Calu3 (cell line): ENCODE measurements at regions not wholly inside any gene's neighbourhood (a gene's known extent, or its start where the extent isn't known, plus 50 kb on each side); places are given as distances from the start of the nearest gene placed in this dataset.

ENCODE experiments used
- BruUV-seq: library from RNA; stranded (reverse); fragments of 400-500 nt; replicated peaks from 2 replicates; lab custom pipeline; 2021; lab: Mats Ljungman, UMichigan
- CTCF ChIA-PET: fragments of 300-600 bp; sonication (Branson Sonifier 250); formaldehyde crosslinking; loops from one replicate; lab custom pipeline; 2022; ENCODE audit warnings: antibody characterized with exemption; lab: Charles Lee
- DNase-seq: peaks from one replicate; pipeline ENCODE4 v3.0.0; 2022
- H3K27ac Mint-ChIP-seq: one replicate; pipeline ENCODE4 v1.8.0; 2022; ENCODE audit warnings: mixed read lengths; ENCODE audit not compliant: unreplicated experiment
- H3K27me3 Mint-ChIP-seq: one replicate; pipeline ENCODE4 v1.8.0; 2022; ENCODE audit warnings: mixed read lengths; ENCODE audit not compliant: unreplicated experiment
- H3K36me3 Mint-ChIP-seq: one replicate; pipeline ENCODE4 v1.8.0; 2022; ENCODE audit warnings: mild to moderate bottlenecking, moderate library complexity, mixed read lengths; ENCODE audit not compliant: insufficient read depth, unreplicated experiment
- H3K4me1 Mint-ChIP-seq: one replicate; pipeline ENCODE4 v1.8.0; 2022; ENCODE audit warnings: mild to moderate bottlenecking, low read depth, mixed read lengths; ENCODE audit not compliant: unreplicated experiment
- H3K4me3 Mint-ChIP-seq: one replicate; pipeline ENCODE4 v1.8.0; 2022; ENCODE audit warnings: mild to moderate bottlenecking, low read depth, moderate library complexity, mixed read lengths; ENCODE audit not compliant: unreplicated experiment
- H3K9me3 Mint-ChIP-seq: one replicate; pipeline ENCODE4 v1.8.0; 2022; ENCODE audit warnings: low read depth, mixed read lengths; ENCODE audit not compliant: unreplicated experiment
- intact Hi-C: fragments of 100-400 bp; cut with micrococcal nuclease; formaldehyde crosslinking; loops from one replicate; pipeline ENCODE4 v1.10.0; 2022; ENCODE audit not compliant: unreplicated experiment
- TF ChIP-seq, protein P1 (sequence below): fragments of 200-600 bp; IDR thresholded peaks from one replicate; pipeline ENCODE4 v1.8.0; 2022; ENCODE audit warnings: antibody characterized with exemption; ENCODE audit not compliant: unreplicated experiment

DNA sequence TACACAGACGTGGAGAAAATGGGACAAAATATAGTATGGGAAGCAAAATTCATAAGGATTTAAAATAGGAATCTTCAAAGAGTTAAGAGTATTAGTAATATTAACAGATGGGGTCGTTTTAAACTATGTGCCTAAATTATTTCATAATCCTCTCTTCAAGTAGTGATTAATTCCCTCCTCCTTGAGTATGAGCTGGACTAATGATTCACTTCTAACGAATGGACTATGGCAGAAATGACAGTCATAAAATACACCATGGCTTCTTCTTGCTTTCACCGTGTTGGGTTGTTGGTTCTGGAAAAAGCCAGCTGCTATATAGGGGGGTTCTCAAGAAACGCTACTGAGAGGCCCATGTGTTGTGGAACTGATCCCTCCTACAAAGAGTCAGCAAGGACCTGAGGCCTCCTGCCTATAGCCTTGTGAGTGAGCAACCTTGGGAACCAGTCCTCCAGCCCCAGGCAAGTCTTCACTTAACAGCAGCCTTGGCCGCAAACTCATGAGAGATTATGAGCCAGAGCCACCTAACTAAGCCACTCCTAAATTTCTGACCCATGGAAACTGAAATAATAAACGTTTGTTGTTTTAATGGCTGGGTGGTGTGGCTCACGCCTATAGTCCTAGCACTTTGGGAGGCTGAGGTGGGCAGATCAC lies 64.8 kb upstream of the ABHD2 start:
- H3K4me3 Mint-ChIP-seq: no peak overlapping the region
- H3K27me3 Mint-ChIP-seq: peaks cover 13% of the 10 kb centered on the region
- no peaks in the 10 kb centered on the region for H3K9me3 Mint-ChIP-seq
- CTCF ChIA-PET: interaction anchor here (1.8 kb wide), 1 partner anchor 119 kb away, joined by 6 read pairs; no protein-coding TSS in a partner anchor
- H3K4me1 Mint-ChIP-seq: no peaks in the 10 kb centered on the region
- TF ChIP-seq, protein P1, sequence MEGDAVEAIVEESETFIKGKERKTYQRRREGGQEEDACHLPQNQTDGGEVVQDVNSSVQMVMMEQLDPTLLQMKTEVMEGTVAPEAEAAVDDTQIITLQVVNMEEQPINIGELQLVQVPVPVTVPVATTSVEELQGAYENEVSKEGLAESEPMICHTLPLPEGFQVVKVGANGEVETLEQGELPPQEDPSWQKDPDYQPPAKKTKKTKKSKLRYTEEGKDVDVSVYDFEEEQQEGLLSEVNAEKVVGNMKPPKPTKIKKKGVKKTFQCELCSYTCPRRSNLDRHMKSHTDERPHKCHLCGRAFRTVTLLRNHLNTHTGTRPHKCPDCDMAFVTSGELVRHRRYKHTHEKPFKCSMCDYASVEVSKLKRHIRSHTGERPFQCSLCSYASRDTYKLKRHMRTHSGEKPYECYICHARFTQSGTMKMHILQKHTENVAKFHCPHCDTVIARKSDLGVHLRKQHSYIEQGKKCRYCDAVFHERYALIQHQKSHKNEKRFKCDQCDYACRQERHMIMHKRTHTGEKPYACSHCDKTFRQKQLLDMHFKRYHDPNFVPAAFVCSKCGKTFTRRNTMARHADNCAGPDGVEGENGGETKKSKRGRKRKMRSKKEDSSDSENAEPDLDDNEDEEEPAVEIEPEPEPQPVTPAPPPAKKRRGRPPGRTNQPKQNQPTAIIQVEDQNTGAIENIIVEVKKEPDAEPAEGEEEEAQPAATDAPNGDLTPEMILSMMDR: no peak
- no peaks in the 10 kb centered on the region for H3K36me3 Mint-ChIP-seq
- H3K27ac Mint-ChIP-seq: no peak overlapping the region
- BruUV-seq: no TSS peak
- intact Hi-C loops: no loop called here
- no peak for DNase-seq

DNA sequence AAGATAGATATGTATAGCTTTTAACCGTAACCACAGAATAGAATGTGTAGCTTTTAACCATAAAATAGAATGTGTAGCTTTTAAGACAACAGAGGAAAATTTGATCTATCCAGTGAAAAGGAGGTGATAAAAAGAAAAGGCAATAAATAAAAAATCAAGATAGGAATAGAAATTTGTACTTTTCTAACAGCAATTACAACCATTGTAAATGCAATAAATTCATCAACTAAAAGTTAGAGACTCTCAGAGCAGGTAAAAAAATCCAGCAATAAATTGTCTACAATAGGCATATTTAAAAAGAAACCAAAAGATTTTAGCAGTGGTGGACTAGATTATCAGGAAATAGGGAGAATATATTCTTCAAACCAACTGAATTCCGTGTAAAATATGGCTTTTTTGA lies 63.8 kb upstream of the ABHD2 start:
- CTCF ChIA-PET: no interaction called here
- intact Hi-C loops: no loop called here
- H3K4me1 Mint-ChIP-seq: no peaks in the 10 kb centered on the region
- H3K27me3 Mint-ChIP-seq: peaks cover 13% of the 10 kb centered on the region
- H3K9me3 Mint-ChIP-seq: no peaks in the 10 kb centered on the region
- TF ChIP-seq, protein P1: no peak
- BruUV-seq: no TSS peak
- no peak for DNase-seq
- no peaks in the 10 kb centered on the region for H3K36me3 Mint-ChIP-seq
- no peak overlapping the region for H3K27ac Mint-ChIP-seq
- H3K4me3 Mint-ChIP-seq: no peak overlapping the region

DNA sequence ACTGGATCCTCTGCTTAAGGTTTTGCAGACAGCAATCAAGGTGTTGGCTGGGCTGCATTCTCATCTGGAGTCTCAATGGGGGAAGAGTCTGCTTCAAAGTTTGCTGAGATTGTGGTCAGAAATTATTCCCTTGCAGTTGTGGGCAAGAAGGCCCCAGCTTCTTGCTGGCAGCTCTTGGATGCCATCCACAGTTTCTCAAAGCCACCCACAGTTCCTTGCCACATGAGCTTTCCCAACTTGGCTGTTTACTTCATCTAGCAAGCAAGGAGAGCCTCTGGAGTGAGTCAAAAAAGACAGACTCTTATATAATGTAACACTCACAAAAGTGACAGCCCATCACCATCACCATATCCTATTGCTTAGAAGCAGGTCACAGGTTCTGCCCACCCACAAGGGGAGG lies 62.1 kb upstream of the ABHD2 start:
- no peak overlapping the region for H3K4me3 Mint-ChIP-seq
- H3K4me1 Mint-ChIP-seq: no peaks in the 10 kb centered on the region
- DNase-seq: no peak
- H3K36me3 Mint-ChIP-seq: no peaks in the 10 kb centered on the region
- no TSS peak for BruUV-seq
- H3K9me3 Mint-ChIP-seq: peaks cover 3% of the 10 kb centered on the region
- CTCF ChIA-PET: no interaction called here
- TF ChIP-seq, protein P1: no peak
- H3K27me3 Mint-ChIP-seq: peaks cover 7% of the 10 kb centered on the region
- H3K27ac Mint-ChIP-seq: no peak overlapping the region
- intact Hi-C loops: no loop called here

DNA sequence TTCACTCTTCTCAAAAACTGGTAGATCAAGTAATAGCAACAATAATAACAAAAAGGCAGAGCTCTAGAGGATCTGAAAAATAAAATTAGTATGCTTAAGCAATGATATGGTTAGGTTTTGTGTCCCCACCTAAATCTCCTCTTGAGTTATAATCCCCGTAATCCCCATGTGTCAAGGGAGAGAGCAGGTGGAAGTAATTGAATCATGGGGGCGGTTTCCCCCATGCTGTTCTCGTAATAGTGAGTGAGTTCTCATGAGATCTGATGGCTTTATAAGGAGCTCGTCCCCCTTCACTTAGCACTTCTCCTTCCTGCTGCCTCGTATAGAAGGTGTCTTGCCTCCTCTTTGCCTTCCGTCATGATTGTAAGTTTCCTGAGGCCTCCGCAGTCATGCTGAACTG lies 60.2 kb upstream of the ABHD2 start:
- CTCF ChIA-PET: no interaction called here
- Mint-ChIP-seq H3K9me3 (peaks cover 3% of the 10 kb centered on the region), H3K27me3 (peaks cover 7% of the 10 kb centered on the region), H3K36me3 (no peaks in the 10 kb centered on the region), H3K4me1 (no peaks in the 10 kb centered on the region), H3K4me3 (no peak overlapping the region), H3K27ac (no peak overlapping the region)
- TF ChIP-seq, protein P1: no peak
- intact Hi-C loops: no loop called here
- no TSS peak for BruUV-seq
- DNase-seq: no peak
